ENCODE measurements at regions not wholly inside any gene's neighbourhood (a gene's known extent, or its start where the extent isn't known, plus 50 kb on each side); places are given as distances from the start of the nearest gene placed in this dataset.
A peak's percentile ranks its signal among the peaks of the same experiment; 100 is the strongest.
"Not testable (repeated sequence)": the region's sequence is repeated elsewhere in the genome, so short reads cannot be mapped to it uniquely, and the experiment has no call there.

DNA sequence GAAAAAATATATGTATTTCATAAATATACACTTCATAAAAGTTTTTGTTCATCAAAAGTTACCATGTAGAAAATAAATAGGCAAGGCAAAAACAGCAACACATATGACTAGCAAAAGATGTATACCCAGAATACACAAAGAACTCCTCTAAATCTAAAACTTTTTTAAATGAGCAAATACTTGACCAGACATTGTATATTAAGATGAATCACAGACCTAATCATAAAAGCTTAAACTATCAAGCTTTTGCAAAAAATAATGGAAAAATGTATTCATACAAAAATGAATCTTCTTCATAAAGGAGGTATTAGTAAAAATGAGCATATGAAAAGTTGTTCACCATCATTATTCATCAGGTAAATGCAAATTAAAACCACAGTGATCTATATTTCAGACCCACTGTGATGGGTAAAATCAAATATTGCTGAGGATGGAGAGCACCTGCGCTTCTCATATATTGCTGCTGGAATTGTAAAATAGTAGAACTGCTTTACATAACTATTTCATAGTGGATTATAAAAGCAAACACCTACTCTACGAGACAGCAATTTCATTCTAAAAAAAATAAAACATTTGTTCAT lies 78.3 kb upstream of the RGS1 start:
- TF ChIP-seq EZH2 (optimal IDR thresholded peaks at IDR 0.05; ENCODE audit: low read depth, low read length): no peak
- no peak for TF ChIP-seq CTCF (IDR thresholded peaks at IDR 0.05; ENCODE audit: low read length)
- no peak for TF ChIP-seq EZH2phosphoT487 (IDR thresholded peaks at IDR 0.05; ENCODE audit: low read length)
- Histone ChIP-seq H3K9ac (ENCODE audit: low read length) (no peak overlapping the region), H3K4me3 (ENCODE audit: low read length) (no peak overlapping the region), H3K4me1 (ENCODE audit: low read length) (no peaks in the 10 kb centered on the region), H2AFZ (ENCODE audit: low read length) (no peak overlapping the region), H4K20me1 (ENCODE audit: insufficient read depth, low read length) (no peaks in the 10 kb centered on the region), H3K79me2 (ENCODE audit: low read length) (no peaks in the 10 kb centered on the region), H3K27me3 (replicated peaks; ENCODE audit: insufficient read depth, low read length) (no peaks in the 10 kb centered on the region), H3K27ac (ENCODE audit: low read length) (no peak overlapping the region), H3K9me2 (replicated peaks; ENCODE audit: insufficient read depth, low read length) (no peaks in the 10 kb centered on the region), H3K36me3 (replicated peaks; ENCODE audit: insufficient read depth, low read length) (no peaks in the 10 kb centered on the region), H3K9me3 (replicated peaks; ENCODE audit: insufficient read depth, low read length) (no peaks in the 10 kb centered on the region), H3F3A (ENCODE audit: insufficient read depth, low read length) (no peaks in the 10 kb centered on the region), H3K4me2 (ENCODE audit: low read depth, low read length) (no peak overlapping the region)
- no peak for DNase-seq

DNA sequence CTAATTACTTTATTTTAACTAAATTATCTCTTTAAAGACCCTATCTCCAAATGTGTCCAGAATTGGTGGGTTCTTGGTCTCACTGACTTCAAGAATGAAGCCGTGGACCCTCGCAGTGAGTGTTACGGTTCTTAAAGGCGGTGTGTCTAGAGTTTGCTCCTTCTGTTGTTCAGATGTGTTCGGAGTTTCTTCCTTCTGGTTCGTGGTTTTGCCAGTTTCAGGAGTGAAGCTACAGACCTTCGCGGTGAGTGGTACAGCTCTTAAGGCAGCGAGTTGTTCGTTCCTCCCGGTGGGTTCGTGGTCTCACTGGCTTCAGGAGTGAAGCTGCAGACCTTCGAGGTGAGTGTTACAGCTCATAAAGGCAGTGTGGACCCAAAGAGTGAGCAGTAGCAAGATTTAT lies 77.5 kb upstream of the RGS1 start:
- H4K20me1 ChIP-seq (ENCODE audit: insufficient read depth, low read length); H3K9me2 ChIP-seq (replicated peaks; ENCODE audit: insufficient read depth, low read length); H3K4me3 ChIP-seq (ENCODE audit: low read length); DNase-seq; H3K27me3 ChIP-seq (replicated peaks; ENCODE audit: insufficient read depth, low read length); H3F3A ChIP-seq (ENCODE audit: insufficient read depth, low read length); H3K4me1 ChIP-seq (ENCODE audit: low read length); H3K36me3 ChIP-seq (replicated peaks; ENCODE audit: insufficient read depth, low read length); H3K79me2 ChIP-seq (ENCODE audit: low read length); H3K9ac ChIP-seq (ENCODE audit: low read length); H3K27ac ChIP-seq (ENCODE audit: low read length); H3K9me3 ChIP-seq (replicated peaks; ENCODE audit: insufficient read depth, low read length); H3K4me2 ChIP-seq (ENCODE audit: low read depth, low read length); H2AFZ ChIP-seq (ENCODE audit: low read length): not testable (repeated sequence)

GRCh38 chr1:192499061-192499581 lies 76.5 kb upstream of the RGS1 start:
- not testable (repeated sequence) for DNase-seq; H2AFZ ChIP-seq (ENCODE audit: low read length); H3K4me1 ChIP-seq (ENCODE audit: low read length); H3K79me2 ChIP-seq (ENCODE audit: low read length); H3K36me3 ChIP-seq (replicated peaks; ENCODE audit: insufficient read depth, low read length); H3F3A ChIP-seq (ENCODE audit: insufficient read depth, low read length); H3K4me2 ChIP-seq (ENCODE audit: low read depth, low read length); H3K9me3 ChIP-seq (replicated peaks; ENCODE audit: insufficient read depth, low read length); H3K9ac ChIP-seq (ENCODE audit: low read length); H3K4me3 ChIP-seq (ENCODE audit: low read length); H3K27ac ChIP-seq (ENCODE audit: low read length); H3K27me3 ChIP-seq (replicated peaks; ENCODE audit: insufficient read depth, low read length); H3K9me2 ChIP-seq (replicated peaks; ENCODE audit: insufficient read depth, low read length); H4K20me1 ChIP-seq (ENCODE audit: insufficient read depth, low read length)

DNA sequence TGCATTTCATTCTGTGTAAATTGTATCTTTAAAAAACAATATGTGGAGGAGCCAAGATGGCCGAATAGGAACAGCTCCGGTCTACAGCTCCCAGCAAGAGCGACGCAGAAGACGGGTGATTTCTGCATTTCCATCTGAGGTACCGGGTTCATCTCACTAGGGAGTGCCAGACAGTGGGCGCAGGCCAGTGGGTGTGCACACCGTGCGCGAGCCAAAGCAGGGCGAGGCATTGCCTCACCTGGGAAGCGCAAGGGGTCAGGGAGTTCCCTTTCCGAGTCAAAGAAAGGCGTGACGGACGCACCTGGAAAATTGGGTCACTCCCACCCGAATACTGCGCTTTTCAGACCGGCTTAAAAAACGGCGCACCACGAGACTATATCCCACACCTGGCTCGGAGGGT lies 75.0 kb upstream of the RGS1 start:
- not testable (repeated sequence) for H2AFZ ChIP-seq (ENCODE audit: low read length)

DNA sequence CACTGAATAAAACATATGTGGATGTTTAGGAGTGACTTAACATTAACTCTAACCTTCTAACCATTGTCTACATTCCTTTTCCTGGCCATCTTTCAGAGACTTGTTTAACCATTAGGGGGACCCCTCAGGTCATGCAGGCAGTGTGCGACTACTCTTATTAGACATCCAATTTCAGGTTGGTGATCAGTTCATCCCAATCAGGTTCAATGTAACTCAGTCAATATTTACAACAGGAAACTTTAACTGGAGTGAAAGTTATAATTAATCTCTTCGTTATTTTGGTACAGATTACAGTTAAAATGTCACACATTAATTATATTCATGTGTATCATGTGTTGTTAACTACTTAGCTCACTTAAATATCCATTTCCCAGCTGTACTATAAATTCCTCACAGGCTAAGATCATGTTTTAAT lies 68.8 kb upstream of the RGS1 start:
- H3K27me3 ChIP-seq (replicated peaks; ENCODE audit: insufficient read depth, low read length): no peaks in the 10 kb centered on the region
- no peak overlapping the region for H3K27ac ChIP-seq (ENCODE audit: low read length)
- no peak overlapping the region for H2AFZ ChIP-seq (ENCODE audit: low read length)
- no peaks in the 10 kb centered on the region for H3K79me2 ChIP-seq (ENCODE audit: low read length)
- H3K4me3 ChIP-seq (ENCODE audit: low read length): no peak overlapping the region
- no peaks in the 10 kb centered on the region for H4K20me1 ChIP-seq (ENCODE audit: insufficient read depth, low read length)
- no peak overlapping the region for H3K9ac ChIP-seq (ENCODE audit: low read length)
- H3K4me1 ChIP-seq (ENCODE audit: low read length): peaks cover 5% of the 10 kb centered on the region
- no peak overlapping the region for H3K4me2 ChIP-seq (ENCODE audit: low read depth, low read length)
- no peaks in the 10 kb centered on the region for H3K9me3 ChIP-seq (replicated peaks; ENCODE audit: insufficient read depth, low read length)
- no peak for TF ChIP-seq EZH2 (optimal IDR thresholded peaks at IDR 0.05; ENCODE audit: low read depth, low read length)
- TF ChIP-seq EZH2phosphoT487 (IDR thresholded peaks at IDR 0.05; ENCODE audit: low read length): no peak
- TF ChIP-seq CTCF (IDR thresholded peaks at IDR 0.05; ENCODE audit: low read length): peak; percentile 92
- no peaks in the 10 kb centered on the region for H3F3A ChIP-seq (ENCODE audit: insufficient read depth, low read length)
- peak; percentile 83 for DNase-seq
- no peaks in the 10 kb centered on the region for H3K36me3 ChIP-seq (replicated peaks; ENCODE audit: insufficient read depth, low read length)
- no peaks in the 10 kb centered on the region for H3K9me2 ChIP-seq (replicated peaks; ENCODE audit: insufficient read depth, low read length)

More for the DNA sequence above, 75.0 kb upstream of the RGS1 start:
- not testable (repeated sequence) for H3K27ac ChIP-seq (ENCODE audit: low read length); H3K9me3 ChIP-seq (replicated peaks; ENCODE audit: insufficient read depth, low read length); H3K9me2 ChIP-seq (replicated peaks; ENCODE audit: insufficient read depth, low read length); H4K20me1 ChIP-seq (ENCODE audit: insufficient read depth, low read length); H3F3A ChIP-seq (ENCODE audit: insufficient read depth, low read length); H3K27me3 ChIP-seq (replicated peaks; ENCODE audit: insufficient read depth, low read length); H3K4me2 ChIP-seq (ENCODE audit: low read depth, low read length); H3K9ac ChIP-seq (ENCODE audit: low read length); H3K4me3 ChIP-seq (ENCODE audit: low read length); H3K79me2 ChIP-seq (ENCODE audit: low read length); H3K4me1 ChIP-seq (ENCODE audit: low read length); DNase-seq; H3K36me3 ChIP-seq (replicated peaks; ENCODE audit: insufficient read depth, low read length)

Data from MM.1S (cell line).